GM10266 (cell line): ENCODE measurements at regions not wholly inside any gene's neighbourhood (a gene's known extent, or its start where the extent isn't known, plus 50 kb on each side); places are given as distances from the start of the nearest gene placed in this dataset.
"Not testable (repeated sequence)": the region's sequence is repeated elsewhere in the genome, so short reads cannot be mapped to it uniquely, and the experiment has no call there.

ENCODE experiments used
- DNase-seq: peaks from one replicate; pipeline ENCODE4 v3.0.0; 2012; ENCODE audit errors: extremely low spot score
- TF ChIP-seq, protein P1 (sequence below): IDR thresholded peaks from 2 replicates; pipeline ENCODE4 v1.5.1; 2012; ENCODE audit warnings: mild to moderate bottlenecking, low read depth; ENCODE audit not compliant: control insufficient read depth, insufficient read depth; ENCODE audit errors: missing control alignments

DNA sequence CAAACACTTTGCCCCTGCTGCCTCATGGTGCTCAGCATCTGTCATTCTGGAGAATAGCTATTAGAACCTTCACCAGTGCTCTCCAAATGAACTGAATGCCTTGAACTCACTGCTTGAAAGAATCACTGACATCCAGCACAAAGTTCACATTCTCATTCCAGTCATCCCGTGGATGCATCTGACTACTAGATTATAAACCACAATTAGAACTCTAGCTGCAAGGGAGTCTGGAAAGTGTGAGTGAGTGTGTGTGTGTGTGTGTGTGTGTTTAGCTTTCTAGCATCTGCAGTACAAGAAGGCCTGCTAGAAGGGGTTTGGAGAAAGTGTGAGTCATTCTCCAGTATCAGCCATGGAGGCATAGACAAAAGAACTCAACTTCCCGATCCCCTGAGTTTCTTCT, 71.3 kb upstream of the DYNLT3 start:
- TF ChIP-seq, protein P1, sequence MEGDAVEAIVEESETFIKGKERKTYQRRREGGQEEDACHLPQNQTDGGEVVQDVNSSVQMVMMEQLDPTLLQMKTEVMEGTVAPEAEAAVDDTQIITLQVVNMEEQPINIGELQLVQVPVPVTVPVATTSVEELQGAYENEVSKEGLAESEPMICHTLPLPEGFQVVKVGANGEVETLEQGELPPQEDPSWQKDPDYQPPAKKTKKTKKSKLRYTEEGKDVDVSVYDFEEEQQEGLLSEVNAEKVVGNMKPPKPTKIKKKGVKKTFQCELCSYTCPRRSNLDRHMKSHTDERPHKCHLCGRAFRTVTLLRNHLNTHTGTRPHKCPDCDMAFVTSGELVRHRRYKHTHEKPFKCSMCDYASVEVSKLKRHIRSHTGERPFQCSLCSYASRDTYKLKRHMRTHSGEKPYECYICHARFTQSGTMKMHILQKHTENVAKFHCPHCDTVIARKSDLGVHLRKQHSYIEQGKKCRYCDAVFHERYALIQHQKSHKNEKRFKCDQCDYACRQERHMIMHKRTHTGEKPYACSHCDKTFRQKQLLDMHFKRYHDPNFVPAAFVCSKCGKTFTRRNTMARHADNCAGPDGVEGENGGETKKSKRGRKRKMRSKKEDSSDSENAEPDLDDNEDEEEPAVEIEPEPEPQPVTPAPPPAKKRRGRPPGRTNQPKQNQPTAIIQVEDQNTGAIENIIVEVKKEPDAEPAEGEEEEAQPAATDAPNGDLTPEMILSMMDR: no peak
- no peak for DNase-seq

DNA sequence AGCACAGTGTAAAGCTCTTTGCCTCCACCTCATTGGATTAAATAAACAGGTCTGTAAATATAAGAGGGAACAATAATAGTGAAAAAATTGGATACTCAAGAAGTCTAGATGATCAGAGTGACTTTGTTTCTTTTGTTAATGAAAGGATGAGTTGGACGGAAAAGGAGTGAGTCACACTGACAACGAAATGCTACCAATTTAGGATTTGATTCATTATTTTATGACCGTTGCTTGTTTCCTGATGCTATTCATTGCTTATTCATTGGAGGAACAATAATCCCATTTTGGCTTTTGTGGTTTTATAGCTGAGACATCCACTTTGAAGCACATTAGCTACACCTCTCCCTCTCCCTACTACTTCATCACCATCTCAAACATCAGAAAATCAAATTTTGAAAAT, 74.4 kb upstream of the DYNLT3 start:
- TF ChIP-seq, protein P1: no peak

DNA sequence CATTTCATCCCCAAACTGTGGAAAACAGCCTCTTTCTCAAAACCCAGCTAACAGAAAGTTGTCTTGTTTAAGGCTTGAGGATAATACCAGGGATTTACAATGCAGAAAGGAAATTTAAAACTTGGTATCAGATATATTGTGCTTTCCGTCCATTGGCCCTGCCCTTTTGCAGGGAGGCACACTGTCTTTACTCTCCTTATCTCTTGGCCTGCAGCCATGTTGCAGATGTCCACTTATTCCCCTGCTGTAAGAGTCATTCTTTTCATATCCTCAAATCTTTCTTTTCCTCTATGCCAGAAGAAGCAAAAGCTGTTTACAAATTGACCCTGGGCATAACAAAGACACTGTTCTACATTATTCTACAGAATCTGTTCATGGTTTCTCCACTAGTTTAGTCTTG, 75.6 kb upstream of the DYNLT3 start:
- TF ChIP-seq, protein P1: no peak
- DNase-seq: no peak

More for the DNA sequence above, 74.4 kb upstream of the DYNLT3 start:
- no peak for DNase-seq

DNA sequence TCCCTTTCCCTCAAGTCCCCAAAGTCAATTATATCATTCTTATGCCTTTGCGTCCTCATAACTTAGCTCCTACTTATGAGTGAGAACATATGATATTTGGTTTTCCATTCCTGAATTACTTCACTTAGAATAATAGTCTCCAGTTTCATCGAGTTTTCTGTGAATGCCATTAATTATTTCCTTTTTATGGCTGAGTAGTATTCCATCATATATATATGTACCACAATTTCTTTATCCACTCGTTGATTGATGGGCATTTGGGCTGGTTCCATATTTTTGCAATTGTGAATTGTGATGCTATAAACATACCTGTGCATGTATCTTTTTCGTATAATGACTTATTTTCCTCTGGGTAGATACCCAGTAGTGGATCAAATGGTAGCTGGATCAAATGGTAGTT, 78.4 kb upstream of the DYNLT3 start:
- not testable (repeated sequence) for DNase-seq

DNA sequence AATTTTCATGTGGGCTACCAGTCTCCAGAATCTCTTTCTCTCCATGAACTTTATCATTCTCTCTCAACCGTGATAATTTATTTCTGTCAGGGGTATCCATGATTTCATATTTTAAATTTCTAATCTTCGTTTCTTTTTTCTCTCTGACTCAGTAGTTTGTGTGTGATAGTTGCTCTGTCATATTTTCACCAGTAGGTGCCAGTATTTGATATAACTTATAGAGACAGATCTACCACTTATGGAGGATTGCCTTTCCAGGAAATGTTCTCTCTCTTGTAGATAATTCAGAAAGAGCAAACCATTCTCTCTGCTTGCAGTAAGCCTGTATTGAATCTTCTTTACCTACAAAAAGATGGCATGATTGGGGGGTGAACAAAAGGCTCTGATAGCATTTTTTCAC, 79.3 kb upstream of the DYNLT3 start:
- TF ChIP-seq, protein P1: peak; percentile 27
- DNase-seq: peak; percentile 10

DNA sequence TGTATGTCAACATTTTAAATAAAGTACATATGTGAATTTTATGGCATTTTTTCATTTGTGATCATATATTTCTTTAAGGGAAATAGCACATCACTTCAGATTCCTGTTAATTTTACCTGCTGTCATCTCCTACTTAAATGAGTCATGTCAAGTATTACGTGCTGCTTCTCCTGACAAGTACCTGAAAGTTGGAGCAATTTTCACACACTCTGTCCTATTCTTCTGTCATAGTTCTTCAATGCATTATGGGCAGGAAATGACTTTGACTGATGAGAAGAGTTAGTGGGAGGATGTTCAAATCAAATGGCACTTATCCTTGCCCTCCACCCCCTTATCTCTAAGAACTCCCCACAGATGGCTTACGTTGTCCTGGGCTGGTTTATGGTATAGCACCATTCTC, 64.2 kb upstream of the SYTL5 start:
- TF ChIP-seq, protein P1: no peak
- no peak for DNase-seq

DNA sequence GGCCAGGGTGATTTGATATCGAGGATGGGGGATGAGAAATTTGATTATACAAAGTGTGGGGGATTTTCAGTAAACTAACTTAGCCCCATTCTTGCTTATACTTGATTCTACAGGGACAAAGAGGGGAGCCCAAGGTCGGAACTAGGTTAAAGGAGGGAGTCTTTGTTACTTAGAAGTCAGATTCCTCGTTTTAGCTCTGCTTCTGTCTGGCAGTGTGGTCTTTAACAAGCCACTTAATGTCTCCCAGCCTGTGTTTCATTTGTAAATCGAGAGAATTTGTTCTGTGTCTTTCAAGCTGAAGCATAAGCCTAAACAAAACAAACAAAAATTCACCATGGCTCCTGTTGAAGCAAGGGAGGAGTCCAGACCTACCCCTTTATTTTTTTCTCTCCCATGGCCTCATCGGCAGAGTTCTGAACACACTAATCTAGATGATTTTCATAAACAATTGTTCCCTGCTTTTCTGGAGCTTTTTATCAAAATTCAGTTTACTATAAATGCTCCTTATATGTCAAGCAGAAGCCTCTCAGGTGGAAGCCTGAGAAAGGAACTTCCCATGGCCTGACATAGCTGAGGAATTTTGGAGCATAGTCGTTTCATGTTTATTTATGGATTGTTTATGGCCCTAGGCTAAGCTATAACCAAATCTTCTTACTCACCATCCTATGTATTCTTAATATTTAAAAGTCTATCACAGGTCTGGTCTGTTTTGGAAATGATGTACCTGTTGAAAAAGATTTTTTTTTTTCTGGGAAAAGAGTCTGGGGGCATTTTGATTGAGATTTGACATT, 62.6 kb upstream of the SYTL5 start:
- DNase-seq: no peak
- TF ChIP-seq, protein P1: no peak
